ENCODE measurements at regions not wholly inside any gene's neighbourhood (a gene's known extent, or its start where the extent isn't known, plus 50 kb on each side); places are given as distances from the start of the nearest gene placed in this dataset.

DNA sequence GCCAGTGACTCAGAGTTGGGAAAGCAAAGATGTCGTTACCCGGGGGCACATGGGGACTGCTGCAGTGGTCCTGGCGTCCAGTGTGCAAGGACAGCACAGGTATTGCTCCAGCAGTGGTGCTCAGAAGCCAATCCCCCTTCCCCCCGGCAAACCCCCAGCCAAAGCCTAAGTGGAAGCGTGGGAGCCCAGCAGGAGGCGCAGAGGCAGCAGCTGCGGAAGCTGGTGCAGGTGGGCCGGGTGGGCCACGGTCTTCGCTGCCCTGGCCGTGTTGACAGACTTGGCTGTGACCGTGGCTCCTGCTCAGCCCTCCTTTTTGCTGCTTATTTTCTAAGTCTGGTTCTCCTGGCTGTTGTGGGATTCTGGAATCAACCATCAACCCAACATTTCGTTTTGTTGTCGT is 369.8 kb upstream of the ST6GAL2 start:
- TF ChIP-seq SPI1 (IDR thresholded peaks at IDR 0.05; ENCODE audit: borderline replicate concordance, low read depth), result no peak
- no peak for TF ChIP-seq GABPA (IDR thresholded peaks at IDR 0.05; ENCODE audit: low read depth)
- no peak for TF ChIP-seq POLR2AphosphoS5 (IDR thresholded peaks at IDR 0.05; ENCODE audit: low read depth)
- TF ChIP-seq REST (IDR thresholded peaks at IDR 0.05; ENCODE audit: insufficient replicate concordance, low read depth), result no peak
- TF ChIP-seq CTCF (IDR thresholded peaks at IDR 0.05; ENCODE audit: insufficient read depth, low read length), result no peak
- no peak overlapping the region for H3K27ac ChIP-seq (replicated peaks)
- no peak overlapping the region for H3K4me3 ChIP-seq (replicated peaks; ENCODE audit: insufficient read depth, low read length)
- no peaks in the 10 kb centered on the region for H3K27me3 ChIP-seq (ENCODE audit: insufficient read depth, poor library complexity, severe bottlenecking)
- no peak for DNase-seq (ENCODE audit: low read depth in 1 of 2, low spot score in 1 of 2)

- TF ChIP-seq POLR2AphosphoS5 (IDR thresholded peaks at IDR 0.05; ENCODE audit: low read depth) (no peak), GABPA (IDR thresholded peaks at IDR 0.05; ENCODE audit: low read depth) (no peak), SPI1 (IDR thresholded peaks at IDR 0.05; ENCODE audit: borderline replicate concordance, low read depth) (no peak), CTCF (IDR thresholded peaks at IDR 0.05; ENCODE audit: insufficient read depth, low read length) (no peak), REST (IDR thresholded peaks at IDR 0.05; ENCODE audit: insufficient replicate concordance, low read depth) (no peak)
- DNase-seq (ENCODE audit: low read depth in 1 of 2, low spot score in 1 of 2), result no peak
- H3K27me3 ChIP-seq (ENCODE audit: insufficient read depth, poor library complexity, severe bottlenecking), result no peaks in the 10 kb centered on the region
- no peak overlapping the region for H3K4me3 ChIP-seq (replicated peaks; ENCODE audit: insufficient read depth, low read length)
- no peak overlapping the region for H3K27ac ChIP-seq (replicated peaks)
Observed at GRCh38 chr2:107258531-107259407, 372.8 kb upstream of the ST6GAL2 start.

DNA sequence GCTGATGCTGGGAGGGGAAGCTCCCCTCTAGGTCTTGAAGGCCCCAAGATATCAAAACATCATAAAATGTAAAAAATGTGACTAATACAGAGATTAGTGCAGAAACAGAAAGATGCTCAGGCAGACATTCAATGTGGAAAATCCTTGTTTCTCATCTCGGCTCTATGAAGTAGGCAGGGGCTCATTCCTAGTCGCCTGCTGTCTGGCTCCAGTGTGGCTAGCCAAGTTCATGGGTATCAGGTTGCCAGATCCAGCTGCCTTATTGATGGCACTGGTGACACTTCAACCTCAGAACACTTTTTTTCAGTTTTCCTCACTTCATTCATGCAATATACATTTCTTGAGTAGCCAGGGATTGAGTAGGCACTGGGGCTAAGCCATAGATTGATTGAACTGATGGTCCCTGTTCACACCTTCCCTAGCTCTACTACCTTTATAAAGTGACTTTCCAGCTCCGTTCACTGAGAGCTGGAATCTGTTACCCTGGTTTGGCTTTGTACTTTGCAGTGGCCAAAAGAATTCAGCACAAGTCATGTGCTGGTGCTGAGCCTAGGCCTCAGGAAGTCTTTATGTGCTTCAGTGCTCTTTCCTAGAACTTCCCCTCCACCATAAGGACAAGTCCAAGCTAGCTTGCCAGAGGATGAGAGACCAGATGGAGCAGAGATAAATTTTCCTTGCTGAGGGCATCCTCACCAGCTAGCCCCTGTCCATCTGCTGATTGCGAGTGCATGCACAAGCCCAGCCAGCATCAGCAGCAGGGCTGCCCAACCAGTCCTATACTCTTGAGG is 373.6 kb upstream of the ST6GAL2 start:
- Histone ChIP-seq H3K27me3 (ENCODE audit: insufficient read depth, poor library complexity, severe bottlenecking) (no peaks in the 10 kb centered on the region), H3K27ac (replicated peaks) (no peak overlapping the region), H3K4me3 (replicated peaks; ENCODE audit: insufficient read depth, low read length) (no peak overlapping the region)
- TF ChIP-seq POLR2AphosphoS5 (IDR thresholded peaks at IDR 0.05; ENCODE audit: low read depth), result no peak
- TF ChIP-seq REST (IDR thresholded peaks at IDR 0.05; ENCODE audit: insufficient replicate concordance, low read depth), result no peak
- no peak for TF ChIP-seq CTCF (IDR thresholded peaks at IDR 0.05; ENCODE audit: insufficient read depth, low read length)
- no peak for TF ChIP-seq SPI1 (IDR thresholded peaks at IDR 0.05; ENCODE audit: borderline replicate concordance, low read depth)
- no peak for TF ChIP-seq GABPA (IDR thresholded peaks at IDR 0.05; ENCODE audit: low read depth)
- DNase-seq (ENCODE audit: low read depth in 1 of 2, low spot score in 1 of 2), result no peak

All from HL-60 (cell line).